H1 (cell line): ENCODE measurements at regions not wholly inside any gene's neighbourhood (a gene's known extent, or its start where the extent isn't known, plus 50 kb on each side); places are given as distances from the start of the nearest gene placed in this dataset.

Experiments
- CTCF ChIA-PET: fragments of 300-600 bp; sonication (Branson Sonifier 250); formaldehyde crosslinking; loops from one replicate; lab custom pipeline; 2021; ENCODE audit not compliant: partially characterized antibody; lab: Charles Lee
- POLR2A ChIA-PET: fragments of 300-600 bp; sonication (Branson Sonifier 250); formaldehyde crosslinking; loops from one replicate; lab custom pipeline; 2021; ENCODE audit warnings: inconsistent platforms; ENCODE audit not compliant: partially characterized antibody; lab: Charles Lee
- DNase-seq, 2 experiments: peaks; one replicate each; pipeline versions ENCODE4 v3.0.0 to v3.0.0-alpha.2; 2010 to 2022; ENCODE audit warnings: low spot score in 2 of 2, low read depth in 1 of 2, mixed read lengths in 1 of 2
- FAIRE-seq: peaks from 2 replicates; lab custom pipeline; 2011; peaks lifted over from hg19 to GRCh38; lab: Jason Lieb, UNC
- H2AFZ ChIP-seq: 2 replicates; pipeline ENCODE4 v1.8.1; 2012; ENCODE audit warnings: low read length, inconsistent platforms
- H2AK5ac ChIP-seq: 2 replicates; pipeline ENCODE4 v1.6.1; 2013; ENCODE audit warnings: low read depth, low read length
- H2BK120ac ChIP-seq: replicated peaks from 2 replicates; pipeline ENCODE3; 2013; ENCODE audit warnings: low read depth, low read length, inconsistent platforms
- H2BK12ac ChIP-seq: 2 replicates; pipeline ENCODE4 v1.6.1; 2013; ENCODE audit warnings: low read depth, low read length
- H2BK15ac ChIP-seq: 2 replicates; pipeline ENCODE4 v1.6.1; 2013; ENCODE audit warnings: low read length
- H2BK20ac ChIP-seq: 2 replicates; pipeline ENCODE4 v1.6.1; 2013; ENCODE audit warnings: low read length
- H2BK5ac ChIP-seq: 2 replicates; pipeline ENCODE4 v1.6.1; 2013; ENCODE audit warnings: low read depth, low read length
- H3K14ac ChIP-seq: 2 replicates; pipeline ENCODE4 v1.6.1; 2013; ENCODE audit warnings: inconsistent platforms; ENCODE audit not compliant: insufficient read length
- H3K18ac ChIP-seq: 2 replicates; pipeline ENCODE4 v1.6.1; 2013; ENCODE audit warnings: low read length; ENCODE audit errors: extremely low read depth
- H3K23ac ChIP-seq: 2 replicates; pipeline ENCODE4 v1.6.1; 2013; ENCODE audit warnings: inconsistent platforms; ENCODE audit not compliant: insufficient read length
- H3K23me2 ChIP-seq: 2 replicates; pipeline ENCODE4 v1.6.1; 2013; ENCODE audit warnings: low read depth, low read length
- H3K27ac ChIP-seq: 2 replicates; pipeline ENCODE4 v1.6.1; 2011; ENCODE audit warnings: low read depth, low read length, inconsistent platforms
- H3K27me3 ChIP-seq, 4 experiments: replicated peaks in 1 of 4; 1 replicate in 1 of 4; 2 replicates in 3 of 4; pipeline versions ENCODE4 v1.6.1 to v1.8.1; 2011 to 2013; ENCODE audit warnings: low read length in 3 of 4, mild to moderate bottlenecking in 3 of 4, inconsistent platforms in 2 of 4, mixed read lengths in 2 of 4, moderate library complexity in 1 of 4; ENCODE audit not compliant: control insufficient read depth in 3 of 4, insufficient read depth in 3 of 4; ENCODE audit errors: extremely low read depth in 1 of 4
- H3K36me3 ChIP-seq, 4 experiments: 2 replicates each; pipeline versions ENCODE4 v1.6.1 to v1.8.1; 2011 to 2013; ENCODE audit warnings: mild to moderate bottlenecking in 4 of 4, low read length in 3 of 4, moderate library complexity in 2 of 4, control low read depth in 1 of 4, inconsistent platforms in 1 of 4; ENCODE audit not compliant: insufficient read depth in 4 of 4, control insufficient read depth in 2 of 4
- H3K4ac ChIP-seq: replicated peaks from 2 replicates; pipeline ENCODE3; 2013; ENCODE audit warnings: low read length, low read depth, mixed read lengths, inconsistent platforms; ENCODE audit not compliant: insufficient read length
- H3K4me1 ChIP-seq, 4 experiments: replicated peaks in 1 of 4; 1 replicate in 1 of 4; 2 replicates in 3 of 4; pipeline versions ENCODE4 v1.6.1 to v1.8.1; 2011 to 2013; ENCODE audit warnings: low read length in 3 of 4, inconsistent platforms in 2 of 4, mixed read lengths in 1 of 4; ENCODE audit not compliant: insufficient read depth in 4 of 4, control insufficient read depth in 3 of 4
- H3K4me2 ChIP-seq, 2 experiments: 2 replicates each; pipeline versions ENCODE4 v1.6.1 to v1.8.1; 2011 to 2013; ENCODE audit warnings: low read depth in 2 of 2, low read length in 2 of 2, control low read depth in 1 of 2, inconsistent platforms in 1 of 2, mild to moderate bottlenecking in 1 of 2; ENCODE audit not compliant: insufficient read depth in 1 of 2
- H3K4me3 ChIP-seq, 4 experiments: fragments of 200-600, 300-600 bp in 1 of 4; sonication (generic), shearing (Covaris generic), sonication (Bioruptor Twin) in 1 of 4; 2 replicates each; pipeline versions ENCODE4 v1.5.1 to v1.8.1; 2011 to 2016; ENCODE audit warnings: low read length in 4 of 4, low read depth in 3 of 4, control low read depth in 2 of 4, inconsistent platforms in 2 of 4, mild to moderate bottlenecking in 2 of 4, mixed read lengths in 1 of 4, moderate library complexity in 1 of 4; ENCODE audit not compliant: insufficient read depth in 2 of 4; ENCODE audit errors: extremely low read depth in 1 of 4
- H3K56ac ChIP-seq: replicated peaks from 2 replicates; pipeline ENCODE3; 2013; ENCODE audit warnings: low read depth, mild to moderate bottlenecking, mixed read lengths, low read length, inconsistent platforms; ENCODE audit not compliant: insufficient read length
- H3K79me1 ChIP-seq: 2 replicates; pipeline ENCODE4 v1.6.1; 2013; ENCODE audit warnings: low read depth, low read length, control low read depth
- H3K79me2 ChIP-seq, 2 experiments: 2 replicates each; pipeline versions ENCODE4 v1.6.1 to v1.8.1; 2012 to 2013; ENCODE audit warnings: low read length in 2 of 2, mild to moderate bottlenecking in 2 of 2, inconsistent platforms in 1 of 2; ENCODE audit not compliant: insufficient read depth in 2 of 2, control insufficient read depth in 1 of 2
- H3K9ac ChIP-seq, 4 experiments: replicated peaks in 1 of 4; 1 replicate in 1 of 4; 2 replicates in 3 of 4; pipeline versions ENCODE4 v1.6.1 to v1.8.1; 2011 to 2013; ENCODE audit warnings: low read depth in 3 of 4, low read length in 3 of 4, control low read depth in 2 of 4, mild to moderate bottlenecking in 2 of 4, moderate library complexity in 2 of 4, inconsistent platforms in 1 of 4; ENCODE audit errors: extremely low read depth in 1 of 4
- H3K9me3 ChIP-seq, 2 experiments: 2 replicates each; pipeline versions ENCODE4 v1.6.1 to v1.8.1; 2012 to 2013; ENCODE audit warnings: mild to moderate bottlenecking in 2 of 2, moderate library complexity in 2 of 2, control low read depth in 1 of 2, inconsistent platforms in 1 of 2, low read depth in 1 of 2, low read length in 1 of 2, mixed read lengths in 1 of 2; ENCODE audit not compliant: insufficient read depth in 2 of 2
- H4K20me1 ChIP-seq, 2 experiments: replicated peaks in 1 of 2; 2 replicates each; pipeline versions ENCODE3 to v1.8.1; 2011 to 2013; ENCODE audit warnings: inconsistent platforms in 2 of 2, low read length in 2 of 2, mild to moderate bottlenecking in 1 of 2; ENCODE audit not compliant: insufficient read depth in 2 of 2, control insufficient read depth in 1 of 2
- H4K5ac ChIP-seq: 2 replicates; pipeline ENCODE4 v1.6.1; 2013; ENCODE audit warnings: low read length, low read depth, mixed read lengths, inconsistent platforms; ENCODE audit not compliant: insufficient read length
- H4K8ac ChIP-seq: 2 replicates; pipeline ENCODE4 v1.8.0; 2013; ENCODE audit warnings: mild to moderate bottlenecking, moderate library complexity, low read length, inconsistent platforms; ENCODE audit not compliant: insufficient read depth; ENCODE audit errors: extremely low read depth
- H4K91ac ChIP-seq: replicated peaks from 2 replicates; pipeline ENCODE3; 2013; ENCODE audit warnings: low read length, mixed read lengths, inconsistent platforms; ENCODE audit not compliant: insufficient read length
- BRCA1 ChIP-seq: IDR thresholded peaks from 2 replicates; pipeline ENCODE4 v1.6.1; 2012; ENCODE audit warnings: low read depth, low read length, improper control_type of control experiment
- CBX8 ChIP-seq: fragments of 300-800, 300-1000 bp; sonication (generic); IDR thresholded peaks from 2 replicates; pipeline ENCODE4 v1.7.1; 2016; ENCODE audit warnings: low read depth, low read length, borderline replicate concordance
- CTBP2 ChIP-seq: IDR thresholded peaks from 2 replicates; pipeline ENCODE4 v1.7.0; 2011; ENCODE audit warnings: borderline replicate concordance, mild to moderate bottlenecking, moderate library complexity, mixed read lengths, low read length; ENCODE audit not compliant: insufficient read depth, insufficient read length
- FOSL1 ChIP-seq: IDR thresholded peaks from 2 replicates; pipeline ENCODE4 v1.6.1; 2011; ENCODE audit warnings: mild to moderate bottlenecking, low read depth, low read length, moderate library complexity; ENCODE audit not compliant: insufficient read depth
- NANOG ChIP-seq: IDR thresholded peaks from 2 replicates; pipeline ENCODE4 v1.6.1; 2011; ENCODE audit warnings: low read length, low read depth, mild to moderate bottlenecking, inconsistent platforms; ENCODE audit not compliant: insufficient read depth, poor library complexity, severe bottlenecking
- NRF1 ChIP-seq: IDR thresholded peaks from 2 replicates; pipeline ENCODE4 v1.6.1; 2011; ENCODE audit warnings: mild to moderate bottlenecking, low read depth, low read length, improper control_type of control experiment
- RNF2 ChIP-seq: fragments of 200-900, 300-1000 bp; sonication (generic); IDR thresholded peaks from 2 replicates; pipeline ENCODE4 v1.7.1; 2016; ENCODE audit warnings: borderline replicate concordance, low read depth, mild to moderate bottlenecking, antibody characterized with exemption, low read length; ENCODE audit not compliant: poor library complexity, severe bottlenecking; ENCODE audit errors: missing control alignments
- SP1 ChIP-seq: IDR thresholded peaks from 2 replicates; pipeline ENCODE4 v1.6.1; 2011; ENCODE audit warnings: low read depth, low read length
- WGBS, 2 experiments: shearing (Covaris generic) in 1 of 2; methylation state at CpG; one replicate each; pipeline versions ENCODE4 v1.1.6 to v1.1.7; 2013 to 2015; ENCODE audit warnings: low lambda C conversion rate in 2 of 2, mixed read lengths in 2 of 2, inconsistent platforms in 1 of 2, low coverage in 1 of 2, missing lambda C conversion rate in 1 of 2; ENCODE audit not compliant: insufficient replicate concordance in 2 of 2, insufficient coverage in 1 of 2, insufficient read length in 1 of 2; ENCODE audit errors: extremely low coverage in 1 of 2, missing lambda C conversion rate in 1 of 2; 5-methylcytosine and 5-hydroxymethylcytosine counted together
- TF ChIP-seq, protein P1 (sequence below): IDR thresholded peaks from 2 replicates; pipeline ENCODE4 v1.6.1; 2011; ENCODE audit warnings: low read length, improper control_type of control experiment
- TF ChIP-seq, protein P2 (sequence below): IDR thresholded peaks from 2 replicates; pipeline ENCODE4 v1.6.1; 2012; ENCODE audit warnings: inconsistent platforms

DNA sequence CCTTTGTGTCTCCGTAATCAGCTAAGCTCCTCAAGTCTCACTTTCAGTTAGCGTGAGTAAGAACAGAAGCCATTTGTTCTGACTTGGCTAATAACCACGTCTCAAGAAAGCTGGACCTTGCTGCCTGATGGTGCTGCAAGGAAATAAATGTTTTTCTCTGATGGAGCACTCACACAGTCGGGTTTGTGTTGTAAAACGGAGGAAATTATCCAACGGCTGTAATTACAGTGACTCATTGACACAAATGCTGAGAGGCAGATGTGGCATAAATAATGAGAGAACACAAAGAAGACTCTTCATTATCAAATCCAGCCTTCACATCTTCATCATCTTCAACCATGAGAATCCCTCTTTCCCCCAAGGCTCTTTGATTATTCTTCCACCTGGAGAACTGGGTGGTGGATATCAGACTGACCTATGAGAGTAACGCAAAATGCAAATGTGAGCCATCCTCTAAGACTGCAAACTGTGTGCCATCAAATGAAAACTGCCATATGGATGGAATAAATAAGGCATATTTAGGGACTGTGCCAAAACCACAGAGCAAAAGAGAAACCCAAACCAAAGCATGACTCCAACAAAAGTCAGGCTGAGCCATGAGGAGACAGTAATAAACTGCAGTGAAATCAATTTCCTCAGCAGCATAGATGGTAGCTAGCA, 252.6 kb downstream of the RND3 start:
- no peak for FAIRE-seq

More for the DNA sequence above, 252.6 kb downstream of the RND3 start:
- H3K9ac ChIP-seq: no peak overlapping the region
- H2BK120ac ChIP-seq: no peak overlapping the region
- WGBS, 2 experiments: 80% methylated on average over 7 of the region's 7 CpGs; no CpG with 5 or more reads in 1 of the 2 experiments
- no peak overlapping the region for H2BK15ac ChIP-seq
- H3K79me2 ChIP-seq: no peaks in the 10 kb centered on the region
- no peak overlapping the region for H4K91ac ChIP-seq
- no peaks in the 10 kb centered on the region for H3K4me1 ChIP-seq
- POLR2A ChIA-PET: no interaction called here
- H3K4me3 ChIP-seq: no peak overlapping the region; a peak in 1 of 8 replicates
- 0 out of 2 replicates have a peak overlapping the region, but pooled peaks have one; percentile 73 for H2AFZ ChIP-seq
- H3K36me3 ChIP-seq: no peaks in the 10 kb centered on the region
- H3K18ac ChIP-seq: no peak overlapping the region
- H3K27me3 ChIP-seq: no peaks in the 10 kb centered on the region
- H3K27ac ChIP-seq: no peak overlapping the region
- no peak overlapping the region for H4K8ac ChIP-seq
- H3K4ac ChIP-seq: no peak overlapping the region
- no peaks in the 10 kb centered on the region for H3K23me2 ChIP-seq
- no peaks in the 10 kb centered on the region for H4K20me1 ChIP-seq
- H3K14ac ChIP-seq: no peak overlapping the region
- no peak for DNase-seq
- H4K5ac ChIP-seq: no peak overlapping the region
- TF ChIP-seq BRCA1 (no peak), NRF1 (no peak), NANOG (no peak), CBX8 (no peak), SP1 (no peak), CTBP2 (no peak), FOSL1 (no peak), RNF2 (no peak)
- TF ChIP-seq, protein P1, sequence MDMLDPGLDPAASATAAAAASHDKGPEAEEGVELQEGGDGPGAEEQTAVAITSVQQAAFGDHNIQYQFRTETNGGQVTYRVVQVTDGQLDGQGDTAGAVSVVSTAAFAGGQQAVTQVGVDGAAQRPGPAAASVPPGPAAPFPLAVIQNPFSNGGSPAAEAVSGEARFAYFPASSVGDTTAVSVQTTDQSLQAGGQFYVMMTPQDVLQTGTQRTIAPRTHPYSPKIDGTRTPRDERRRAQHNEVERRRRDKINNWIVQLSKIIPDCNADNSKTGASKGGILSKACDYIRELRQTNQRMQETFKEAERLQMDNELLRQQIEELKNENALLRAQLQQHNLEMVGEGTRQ: no peak
- TF ChIP-seq, protein P2, sequence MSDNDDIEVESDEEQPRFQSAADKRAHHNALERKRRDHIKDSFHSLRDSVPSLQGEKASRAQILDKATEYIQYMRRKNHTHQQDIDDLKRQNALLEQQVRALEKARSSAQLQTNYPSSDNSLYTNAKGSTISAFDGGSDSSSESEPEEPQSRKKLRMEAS: no peak
- CTCF ChIA-PET: interaction anchor here (1.3 kb wide), 1 partner anchor 17 kb away, joined by 3 read pairs; no protein-coding TSS in a partner anchor
- H3K9me3 ChIP-seq: no peaks in the 10 kb centered on the region; a peak in 1 of 4 replicates
- H2AK5ac ChIP-seq: no peak overlapping the region
- H2BK5ac ChIP-seq: no peak overlapping the region
- H3K23ac ChIP-seq: no peak overlapping the region
- H3K4me2 ChIP-seq: no peak overlapping the region
- no peaks in the 10 kb centered on the region for H3K79me1 ChIP-seq
- H2BK12ac ChIP-seq: no peak overlapping the region; the same call in 1 of the 2 replicates
- no peak overlapping the region for H2BK20ac ChIP-seq
- H3K56ac ChIP-seq: no peak overlapping the region
